ENCODE measurements at regions not wholly inside any gene's neighbourhood (a gene's known extent, or its start where the extent isn't known, plus 50 kb on each side); places are given as distances from the start of the nearest gene placed in this dataset.

DNA sequence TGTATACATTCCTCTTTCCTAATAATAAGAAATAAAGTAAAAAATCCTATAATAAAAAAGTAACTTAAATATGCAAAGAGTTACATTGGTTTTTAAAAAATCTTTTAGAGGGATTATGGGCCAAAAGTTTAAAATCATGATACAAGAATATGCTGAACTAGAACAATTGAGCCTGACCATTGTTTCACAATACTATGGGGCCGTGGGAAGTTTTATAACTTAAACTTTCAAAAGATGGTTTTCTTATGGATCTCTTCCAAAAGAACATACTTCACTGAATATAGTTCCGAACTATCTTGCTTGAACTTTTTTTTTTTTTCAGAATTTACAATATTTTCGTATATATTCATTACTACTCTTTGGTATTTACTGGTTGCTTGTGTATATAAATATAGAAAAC lies 97.6 kb downstream of the NFKBIZ start:
- no peak for ATAC-seq
- TF ChIP-seq OSR1 (CRISPR knock-in tag; IDR thresholded peaks at IDR 0.05) (no peak), ESRRG (CRISPR knock-in tag; IDR thresholded peaks at IDR 0.05) (no peak), ISL1 (CRISPR knock-in tag; IDR thresholded peaks at IDR 0.05) (no peak), BACH2 (CRISPR knock-in tag; IDR thresholded peaks at IDR 0.05; ENCODE audit: borderline replicate concordance) (no peak), SNAI2 (CRISPR knock-in tag; IDR thresholded peaks at IDR 0.05) (no peak), PPARA (CRISPR knock-in tag; IDR thresholded peaks at IDR 0.05; ENCODE audit: borderline replicate concordance) (no peak), ZC3H10 (CRISPR knock-in tag; IDR thresholded peaks at IDR 0.05) (no peak), ZNF70 (CRISPR knock-in tag; IDR thresholded peaks at IDR 0.05) (no peak), ZNF565 (CRISPR knock-in tag; conservative IDR thresholded peaks at IDR 0.05; ENCODE audit: low read depth) (no peak), TCF4 (CRISPR knock-in tag; IDR thresholded peaks at IDR 0.05; ENCODE audit: borderline replicate concordance) (no peak), ZFP3 (CRISPR knock-in tag; IDR thresholded peaks at IDR 0.05) (no peak), TSHZ2 (CRISPR knock-in tag; IDR thresholded peaks at IDR 0.05) (no peak), ZNF8 (CRISPR knock-in tag; IDR thresholded peaks at IDR 0.05) (no peak), ARNTL (CRISPR knock-in tag; IDR thresholded peaks at IDR 0.05; ENCODE audit: borderline replicate concordance, low read depth) (no peak), ZFP30 (CRISPR knock-in tag; IDR thresholded peaks at IDR 0.05) (no peak), CREB5 (CRISPR knock-in tag; IDR thresholded peaks at IDR 0.05; ENCODE audit: low read depth) (no peak), GLIS3 (CRISPR knock-in tag; IDR thresholded peaks at IDR 0.05) (no peak), PATZ1 (CRISPR knock-in tag; IDR thresholded peaks at IDR 0.05; ENCODE audit: borderline replicate concordance) (no peak), CSDC2 (CRISPR knock-in tag; IDR thresholded peaks at IDR 0.05) (no peak)
- TF ChIP-seq, protein P1, sequence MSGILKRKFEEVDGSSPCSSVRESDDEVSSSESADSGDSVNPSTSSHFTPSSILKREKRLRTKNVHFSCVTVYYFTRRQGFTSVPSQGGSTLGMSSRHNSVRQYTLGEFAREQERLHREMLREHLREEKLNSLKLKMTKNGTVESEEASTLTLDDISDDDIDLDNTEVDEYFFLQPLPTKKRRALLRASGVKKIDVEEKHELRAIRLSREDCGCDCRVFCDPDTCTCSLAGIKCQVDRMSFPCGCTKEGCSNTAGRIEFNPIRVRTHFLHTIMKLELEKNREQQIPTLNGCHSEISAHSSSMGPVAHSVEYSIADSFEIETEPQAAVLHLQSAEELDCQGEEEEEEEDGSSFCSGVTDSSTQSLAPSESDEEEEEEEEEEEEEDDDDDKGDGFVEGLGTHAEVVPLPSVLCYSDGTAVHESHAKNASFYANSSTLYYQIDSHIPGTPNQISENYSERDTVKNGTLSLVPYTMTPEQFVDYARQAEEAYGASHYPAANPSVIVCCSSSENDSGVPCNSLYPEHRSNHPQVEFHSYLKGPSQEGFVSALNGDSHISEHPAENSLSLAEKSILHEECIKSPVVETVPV (CRISPR knock-in tag; IDR thresholded peaks at IDR 0.05): no peak

- TF ChIP-seq CSDC2 (CRISPR knock-in tag; IDR thresholded peaks at IDR 0.05): no peak
- no peak for TF ChIP-seq ESRRG (CRISPR knock-in tag; IDR thresholded peaks at IDR 0.05)
- no peak for TF ChIP-seq SNAI2 (CRISPR knock-in tag; IDR thresholded peaks at IDR 0.05)
- 0 out of 2 replicates have a peak, but pooled peaks have one; percentile 60 for TF ChIP-seq RARB (CRISPR knock-in tag; IDR thresholded peaks at IDR 0.05)
- no peak for TF ChIP-seq TSHZ2 (CRISPR knock-in tag; IDR thresholded peaks at IDR 0.05)
- no peak for TF ChIP-seq ZFP3 (CRISPR knock-in tag; IDR thresholded peaks at IDR 0.05)
- TF ChIP-seq OSR1 (CRISPR knock-in tag; IDR thresholded peaks at IDR 0.05): no peak
- peak; percentile 71; the same call in 1 of the 2 replicates for TF ChIP-seq TOX (CRISPR knock-in tag; IDR thresholded peaks at IDR 0.05; ENCODE audit: borderline replicate concordance)
- no peak for TF ChIP-seq BACH2 (CRISPR knock-in tag; IDR thresholded peaks at IDR 0.05; ENCODE audit: borderline replicate concordance)
- TF ChIP-seq PATZ1 (CRISPR knock-in tag; IDR thresholded peaks at IDR 0.05; ENCODE audit: borderline replicate concordance): no peak
- TF ChIP-seq ZC3H10 (CRISPR knock-in tag; IDR thresholded peaks at IDR 0.05): peak; percentile 37; the same call in 1 of the 2 replicates
- no peak for TF ChIP-seq ARNTL (CRISPR knock-in tag; IDR thresholded peaks at IDR 0.05; ENCODE audit: borderline replicate concordance, low read depth)
- ATAC-seq: peak; percentile 91
Observed at GRCh38 chr3:101950510-101950909, 101.2 kb downstream of the NFKBIZ start.
